Spinal cord (tissue), 9 donors: ENCODE measurements at regions not wholly inside any gene's neighbourhood (a gene's known extent, or its start where the extent isn't known, plus 50 kb on each side); places are given as distances from the start of the nearest gene placed in this dataset.
"Not testable (repeated sequence)": the region's sequence is repeated elsewhere in the genome, so short reads cannot be mapped to it uniquely, and the experiment has no call there.

Experiments used
- DNase-seq, 6 donors: peaks; one replicate each; pipeline versions ENCODE4 v3.0.0 to v3.0.0-alpha.2; 2013 to 2015; ENCODE audit warnings: low spot score in 6 of 6, low read depth in 4 of 6
- H3K27ac ChIP-seq: one replicate; pipeline ENCODE4 v1.5.1; 2013; ENCODE audit warnings: low read depth, low read length, control low read depth
- H3K27me3 ChIP-seq: one replicate; pipeline ENCODE4 v1.6.1; 2013; ENCODE audit warnings: low read length; ENCODE audit not compliant: control insufficient read depth, insufficient read depth
- H3K36me3 ChIP-seq: one replicate; pipeline ENCODE4 v1.6.1; 2013; ENCODE audit warnings: low read length; ENCODE audit not compliant: control insufficient read depth, insufficient read depth
- H3K4me1 ChIP-seq: one replicate; pipeline ENCODE4 v1.6.1; 2013; ENCODE audit warnings: low read length; ENCODE audit not compliant: control insufficient read depth, insufficient read depth
- H3K4me3 ChIP-seq: one replicate; pipeline ENCODE4 v1.5.1; 2013; ENCODE audit warnings: low read depth, low read length, control low read depth
- H3K9me3 ChIP-seq: one replicate; pipeline ENCODE4 v1.6.1; 2013; ENCODE audit warnings: low read length; ENCODE audit not compliant: control insufficient read depth, insufficient read depth
- WGBS: methylation state at CpG from one replicate; pipeline ENCODE4 v1.1.5; 2013; ENCODE audit warnings: missing lambda C conversion rate; ENCODE audit not compliant: insufficient coverage; 5-methylcytosine and 5-hydroxymethylcytosine counted together
- donor health status: healthy.

GRCh38 chr9:104293877-104294276 is 199.8 kb downstream of the SMC2 start:
- WGBS, result 82% methylated on average over 3 of the region's 4 CpGs
- Histone ChIP-seq H3K9me3 (no peaks in the 10 kb centered on the region), H3K4me1 (no peaks in the 10 kb centered on the region), H3K4me3 (no peak overlapping the region), H3K36me3 (no peaks in the 10 kb centered on the region), H3K27ac (no peak overlapping the region), H3K27me3 (no peaks in the 10 kb centered on the region)
- DNase-seq, result peak in 1 of 6 donors; percentile 3

GRCh38 chr9:104300124-104300523 is 203.9 kb upstream of the OR13F1 start:
- no peaks in the 10 kb centered on the region for H3K9me3 ChIP-seq
- no peaks in the 10 kb centered on the region for H3K27me3 ChIP-seq
- 67% methylated on average over 1 of the region's 1 CpG for WGBS
- no peak overlapping the region for H3K4me3 ChIP-seq
- DNase-seq, result no peak
- H3K36me3 ChIP-seq, result no peaks in the 10 kb centered on the region
- no peak overlapping the region for H3K27ac ChIP-seq
- no peaks in the 10 kb centered on the region for H3K4me1 ChIP-seq

- WGBS, result no CpG with 5 or more reads among the region's 2 CpGs
- no peaks in the 10 kb centered on the region for H3K4me1 ChIP-seq
- H3K27ac ChIP-seq, result no peak overlapping the region
- H3K9me3 ChIP-seq, result no peaks in the 10 kb centered on the region
- DNase-seq, result peak in 1 of 6 donors; percentile 38
- no peak overlapping the region for H3K4me3 ChIP-seq
- no peaks in the 10 kb centered on the region for H3K36me3 ChIP-seq
- H3K27me3 ChIP-seq, result no peaks in the 10 kb centered on the region
Observed at GRCh38 chr9:104301755-104302154, 202.3 kb upstream of the OR13F1 start.

GRCh38 chr9:104302775-104303174 is 201.3 kb upstream of the OR13F1 start:
- Histone ChIP-seq H3K9me3 (no peaks in the 10 kb centered on the region), H3K4me1 (no peaks in the 10 kb centered on the region), H3K27me3 (no peaks in the 10 kb centered on the region), H3K4me3 (no peak overlapping the region), H3K36me3 (no peaks in the 10 kb centered on the region), H3K27ac (no peak overlapping the region)
- WGBS, result 100% methylated on average over 2 of the region's 4 CpGs
- no peak for DNase-seq

- Histone ChIP-seq H3K4me3 (no peak overlapping the region), H3K9me3 (no peaks in the 10 kb centered on the region), H3K27ac (no peak overlapping the region), H3K36me3 (no peaks in the 10 kb centered on the region), H3K27me3 (no peaks in the 10 kb centered on the region), H3K4me1 (no peaks in the 10 kb centered on the region)
- no peak for DNase-seq
- WGBS, result 97% methylated on average over 5 of the region's 5 CpGs
Observed at GRCh38 chr9:104304925-104305324, 199.1 kb upstream of the OR13F1 start.

- H3K27me3 ChIP-seq, result no peaks in the 10 kb centered on the region
- H3K4me3 ChIP-seq, result no peak overlapping the region
- H3K9me3 ChIP-seq, result no peaks in the 10 kb centered on the region
- DNase-seq, result no peak
- 50% methylated on average over 3 of the region's 5 CpGs for WGBS
- no peaks in the 10 kb centered on the region for H3K36me3 ChIP-seq
- H3K27ac ChIP-seq, result no peak overlapping the region
- H3K4me1 ChIP-seq, result no peaks in the 10 kb centered on the region
Observed at GRCh38 chr9:104313396-104314110, 190.5 kb upstream of the OR13F1 start.

GRCh38 chr9:104316201-104317009 is 187.7 kb upstream of the OR13F1 start:
- WGBS, result 91% methylated on average over 41 of the region's 50 CpGs

GRCh38 chr9:104319198-104319597 is 184.9 kb upstream of the OR13F1 start:
- H3K4me1 ChIP-seq, result no peaks in the 10 kb centered on the region
- no peak overlapping the region for H3K4me3 ChIP-seq
- no peaks in the 10 kb centered on the region for H3K36me3 ChIP-seq
- no peaks in the 10 kb centered on the region for H3K27me3 ChIP-seq
- no peak overlapping the region for H3K27ac ChIP-seq
- no CpG with 5 or more reads among the region's 2 CpGs for WGBS
- H3K9me3 ChIP-seq, result no peaks in the 10 kb centered on the region
- no peak for DNase-seq

More at GRCh38 chr9:104316201-104317009, 187.7 kb upstream of the OR13F1 start:
- not testable (repeated sequence) for H3K9me3 ChIP-seq, H3K27me3 ChIP-seq, H3K36me3 ChIP-seq, H3K4me3 ChIP-seq, DNase-seq, H3K4me1 ChIP-seq, H3K27ac ChIP-seq

- DNase-seq, result peak in 1 of 6 donors; percentile 67
- Histone ChIP-seq H3K27me3 (no peaks in the 10 kb centered on the region), H3K4me3 (no peak overlapping the region), H3K4me1 (no peaks in the 10 kb centered on the region), H3K9me3 (no peaks in the 10 kb centered on the region), H3K27ac (no peak overlapping the region), H3K36me3 (no peaks in the 10 kb centered on the region)
- no CpG with 5 or more reads among the region's 3 CpGs for WGBS
Observed at GRCh38 chr9:104319685-104320084, 184.4 kb upstream of the OR13F1 start.

- Histone ChIP-seq H3K27ac (no peak overlapping the region), H3K36me3 (no peaks in the 10 kb centered on the region), H3K4me3 (no peak overlapping the region), H3K9me3 (no peaks in the 10 kb centered on the region), H3K27me3 (no peaks in the 10 kb centered on the region), H3K4me1 (no peaks in the 10 kb centered on the region)
- WGBS, result 90% methylated on average over 1 of the region's 3 CpGs
- peak in 1 of 6 donors; percentile 72 for DNase-seq
Observed at GRCh38 chr9:104322596-104322995, 181.5 kb upstream of the OR13F1 start.
